Activated CD4-positive, alpha-beta T cell treated with anti-CD3 and anti-CD28 coated beads for 4 hours (primary cell): ENCODE measurements at regions not wholly inside any gene's neighbourhood (a gene's known extent, or its start where the extent isn't known, plus 50 kb on each side); places are given as distances from the start of the nearest gene placed in this dataset.

Experiments
- DNase-seq, 2 donors: peaks; one replicate each; pipeline ENCODE4 v3.0.0-alpha.2; 2020

DNA sequence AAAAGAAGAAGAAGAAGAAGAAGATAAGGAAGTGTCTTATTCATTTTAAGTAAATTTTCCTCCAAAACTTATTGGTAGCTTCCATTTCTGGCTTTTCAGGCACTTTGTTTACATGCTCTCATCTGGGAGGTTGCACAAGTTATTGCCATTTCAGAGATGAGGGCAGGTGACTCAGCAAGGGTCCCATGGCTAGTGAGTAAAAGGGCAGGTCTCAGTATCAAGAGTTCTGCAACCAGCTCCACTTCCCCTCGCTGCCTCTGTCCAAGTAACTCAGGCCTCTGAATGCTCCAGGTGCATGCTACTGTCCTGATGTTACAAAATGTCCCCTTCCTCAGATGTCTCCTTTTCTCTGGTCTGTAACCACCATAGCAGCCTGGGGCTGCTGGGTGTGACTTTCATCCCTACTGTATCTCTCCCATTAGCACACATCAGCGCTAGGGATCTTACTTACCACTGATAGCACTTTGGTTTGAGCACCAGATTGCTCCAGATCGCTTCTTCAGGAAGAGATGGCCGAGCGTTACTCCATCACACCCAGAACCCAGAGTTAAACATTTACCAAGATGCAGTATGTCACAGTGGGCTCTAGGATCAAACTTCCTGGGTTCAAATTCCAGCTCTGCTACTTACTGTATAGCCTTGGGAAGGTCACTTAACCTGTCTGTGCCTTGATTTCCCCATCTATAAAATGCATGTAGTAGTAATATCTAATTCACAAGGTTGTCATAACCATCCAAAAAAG is 57.4 kb upstream of the LAPTM4A start:
- no peak for DNase-seq

GRCh38 chr2:20107776-20108175 is 56.3 kb upstream of the LAPTM4A start:
- DNase-seq = no peak

GRCh38 chr2:20107352-20107751 is 55.9 kb upstream of the LAPTM4A start:
- no peak for DNase-seq

- DNase-seq = peak; percentile 3 to 16
These were observed 55.3 kb upstream of the LAPTM4A start for GRCh38 chr2:20106746-20107145.

DNA sequence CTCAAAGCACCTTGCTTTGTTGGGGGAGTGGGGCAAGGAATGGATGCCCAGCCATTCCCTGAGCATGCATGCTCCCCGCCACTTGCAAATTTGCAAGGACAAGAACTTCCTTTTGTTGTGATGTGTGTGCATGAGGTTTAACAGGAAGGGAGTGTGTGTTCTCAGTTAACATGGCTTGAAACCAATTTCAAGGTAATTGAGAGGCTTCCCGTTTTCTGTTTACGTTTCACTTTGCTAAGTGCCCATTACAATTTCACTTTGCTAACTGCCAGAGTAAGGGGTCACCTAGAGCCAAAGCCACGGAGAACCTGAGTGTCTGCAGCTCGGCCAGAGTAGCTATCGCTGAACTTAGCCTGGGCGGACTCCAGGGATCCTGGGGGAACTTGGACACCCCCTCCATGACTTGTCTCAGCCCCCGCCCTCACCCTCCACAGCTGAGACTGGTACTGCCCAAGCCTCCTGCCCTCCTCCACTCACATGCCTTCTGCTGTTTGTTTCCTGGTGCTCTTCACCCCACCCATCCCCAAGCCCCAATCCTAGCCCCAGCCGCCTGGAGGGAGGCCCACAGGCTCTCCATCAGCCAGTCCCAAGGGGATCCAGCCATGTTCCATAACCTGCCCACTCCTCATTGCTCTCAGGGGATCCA is 53.6 kb upstream of the LAPTM4A start:
- DNase-seq = no peak

DNA sequence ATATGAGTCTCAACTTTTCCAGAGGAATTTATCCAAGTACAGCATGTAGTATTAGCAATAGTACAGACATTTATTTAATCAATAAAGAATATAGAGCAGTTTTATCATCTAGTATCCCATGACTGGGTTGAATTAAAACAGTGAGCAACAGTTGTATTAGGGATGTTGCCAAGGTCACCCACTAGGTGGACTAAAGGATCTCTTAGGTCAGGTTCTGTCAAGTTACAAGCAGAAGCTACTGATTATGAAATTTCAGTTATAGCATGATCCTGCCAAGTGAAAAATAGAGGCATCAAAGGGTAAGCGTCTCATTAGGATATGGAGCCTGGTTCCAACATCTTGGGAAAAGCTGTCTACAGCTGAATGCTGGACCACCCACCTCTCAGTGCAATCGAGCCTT is 52.1 kb upstream of the LAPTM4A start:
- DNase-seq = no peak
